AML-193 (cell line): ENCODE measurements at regions not wholly inside any gene's neighbourhood (a gene's known extent, or its start where the extent isn't known, plus 50 kb on each side); places are given as distances from the start of the nearest gene placed in this dataset.
"Not testable (repeated sequence)": the region's sequence is repeated elsewhere in the genome, so short reads cannot be mapped to it uniquely, and the experiment has no call there.

Source experiments
- DNase-seq, 2 experiments: peaks; one replicate each; lab custom pipeline; 2025; lab: John Stamatoyannopoulos, UW

GRCh38 chr1:143694085-143694484 lies 277.7 kb downstream of the FAM72C start:
- DNase-seq = no peak

GRCh38 chr1:143691971-143692529 lies 279.7 kb downstream of the FAM72C start:
- DNase-seq = no peak

- no peak for DNase-seq
Observed at GRCh38 chr1:143691400-143691891, 280.3 kb downstream of the FAM72C start.

- no peak for DNase-seq
Observed at GRCh38 chr1:143689781-143690180, 282.0 kb downstream of the FAM72C start.

- no peak for DNase-seq
Observed at GRCh38 chr1:143680304-143680703, 291.5 kb downstream of the FAM72C start.

GRCh38 chr1:143672983-143673382 lies 298.8 kb downstream of the FAM72C start:
- DNase-seq = no peak

GRCh38 chr1:143667730-143668129 lies 304.1 kb downstream of the FAM72C start:
- DNase-seq = no peak

- no peak for DNase-seq
Observed at GRCh38 chr1:143666851-143667250, 304.9 kb downstream of the FAM72C start.

GRCh38 chr1:143665606-143666005 lies 306.2 kb downstream of the FAM72C start:
- no peak for DNase-seq

- DNase-seq = not testable (repeated sequence)
Observed at GRCh38 chr1:143663056-143663455, 308.7 kb downstream of the FAM72C start.

GRCh38 chr1:143661418-143662101 lies 310.2 kb downstream of the FAM72C start:
- no peak for DNase-seq

- no peak for DNase-seq
Observed at GRCh38 chr1:143660354-143660941, 311.3 kb downstream of the FAM72C start.

GRCh38 chr1:143653429-143653802 lies 318.4 kb downstream of the FAM72C start:
- DNase-seq = no peak

GRCh38 chr1:143652744-143653428 lies 318.9 kb downstream of the FAM72C start:
- DNase-seq = no peak

GRCh38 chr1:143652187-143652586 lies 319.6 kb downstream of the FAM72C start:
- no peak for DNase-seq

GRCh38 chr1:143651350-143651992 lies 320.3 kb downstream of the FAM72C start:
- no peak for DNase-seq

- not testable (repeated sequence) for DNase-seq
Observed at GRCh38 chr1:143644035-143644434, 327.8 kb downstream of the FAM72C start.

- DNase-seq = no peak
Observed at GRCh38 chr1:143643148-143643885, 328.5 kb downstream of the FAM72C start.

- DNase-seq = no peak
Observed at GRCh38 chr1:143625886-143626285, 345.9 kb downstream of the FAM72C start.

GRCh38 chr1:143619851-143620250 lies 351.9 kb downstream of the FAM72C start:
- no peak for DNase-seq

GRCh38 chr1:143611159-143611558 lies 360.6 kb downstream of the FAM72C start:
- DNase-seq = no peak

GRCh38 chr1:143610196-143610595 lies 361.6 kb downstream of the FAM72C start:
- no peak for DNase-seq
